DOHH2 (cell line): ENCODE measurements at regions not wholly inside any gene's neighbourhood (a gene's known extent, or its start where the extent isn't known, plus 50 kb on each side); places are given as distances from the start of the nearest gene placed in this dataset.

Experiments used
- H3F3A ChIP-seq: fragments of 200-600 bp; sonication (generic), shearing (Covaris generic); 2 replicates; pipeline ENCODE4 v1.6.0; 2016; ENCODE audit warnings: antibody characterized with exemption, mild to moderate bottlenecking; ENCODE audit not compliant: control insufficient read depth, insufficient read depth
- H3K27ac ChIP-seq: fragments of 200-600 bp; sonication (generic); 2 replicates; pipeline ENCODE4 v1.5.1; 2014; ENCODE audit warnings: low read depth, mild to moderate bottlenecking, low read length, moderate library complexity
- H3K27me3 ChIP-seq: fragments of 200-600 bp; sonication (generic); 2 replicates; pipeline ENCODE4 v1.6.1; 2014; ENCODE audit warnings: mild to moderate bottlenecking, low read length, mixed read lengths; ENCODE audit not compliant: control insufficient read depth
- H3K36me3 ChIP-seq: fragments of 200-600 bp; sonication (generic); 2 replicates; pipeline ENCODE4 v1.6.1; 2014; ENCODE audit warnings: mild to moderate bottlenecking, low read length, moderate library complexity, mixed read lengths; ENCODE audit not compliant: control insufficient read depth
- H3K4me1 ChIP-seq: fragments of 200-600 bp; sonication (generic); 2 replicates; pipeline ENCODE4 v1.6.1; 2014; ENCODE audit warnings: mild to moderate bottlenecking, low read length, mixed read lengths; ENCODE audit not compliant: control insufficient read depth
- H3K4me2 ChIP-seq: fragments of 200-600 bp; sonication (generic); 2 replicates; pipeline ENCODE4 v1.6.0; 2014; ENCODE audit warnings: mild to moderate bottlenecking, low read length, moderate library complexity
- H3K4me3 ChIP-seq: fragments of 200-600 bp; sonication (generic); 2 replicates; pipeline ENCODE4 v1.5.1; 2014; ENCODE audit warnings: mild to moderate bottlenecking, low read length, mixed read lengths
- H3K79me2 ChIP-seq: fragments of 200-600 bp; sonication (generic); 2 replicates; pipeline ENCODE4 v1.6.1; 2014; ENCODE audit warnings: mild to moderate bottlenecking, low read length, mixed read lengths; ENCODE audit not compliant: control insufficient read depth
- H3K9me2 ChIP-seq: fragments of 200-600 bp; sonication (generic); replicated peaks from 2 replicates; pipeline ENCODE4 v1.6.1; 2014; ENCODE audit warnings: mild to moderate bottlenecking, low read length, mixed read lengths; ENCODE audit not compliant: control insufficient read depth
- H3K9me3 ChIP-seq: fragments of 200-600 bp; sonication (generic); 2 replicates; pipeline ENCODE4 v1.6.1; 2014; ENCODE audit warnings: antibody characterized with exemption, low read length, mixed read lengths; ENCODE audit not compliant: control insufficient read depth, insufficient read depth
- H4K20me1 ChIP-seq: fragments of 200-600 bp; sonication (generic); 2 replicates; pipeline ENCODE4 v1.6.0; 2014; ENCODE audit warnings: low read depth, mild to moderate bottlenecking, antibody characterized with exemption, low read length, moderate library complexity; ENCODE audit not compliant: control insufficient read depth, insufficient read depth
- CTCF ChIP-seq: fragments of 200-600 bp; sonication (generic); IDR thresholded peaks from one replicate; pipeline ENCODE4 v1.5.1; 2014; ENCODE audit warnings: antibody characterized with exemption, mild to moderate bottlenecking, low read depth, low read length; ENCODE audit not compliant: poor library complexity, severe bottlenecking
- EZH2phosphoT487 ChIP-seq: fragments of 200-600 bp; sonication (generic); IDR thresholded peaks from 2 replicates; pipeline ENCODE4 v1.6.1; 2017; ENCODE audit warnings: borderline replicate concordance, mild to moderate bottlenecking, antibody characterized with exemption, low read length, moderate library complexity, mixed read lengths

- TF ChIP-seq EZH2phosphoT487 (no peak), CTCF (no peak)
- Histone ChIP-seq H3K27ac (no peak overlapping the region), H3K9me2 (no peaks in the 10 kb centered on the region), H3K36me3 (no peaks in the 10 kb centered on the region), H3K9me3 (no peaks in the 10 kb centered on the region), H3K4me2 (no peak overlapping the region), H3K79me2 (no peaks in the 10 kb centered on the region), H3F3A (no peaks in the 10 kb centered on the region), H3K27me3 (no peaks in the 10 kb centered on the region), H3K4me1 (no peaks in the 10 kb centered on the region), H4K20me1 (no peaks in the 10 kb centered on the region), H3K4me3 (no peak overlapping the region)
Measured at GRCh38 chr5:128701301-128701700, 163.3 kb upstream of the FBN2 start.

- Histone ChIP-seq H3K4me1 (no peaks in the 10 kb centered on the region), H3K9me3 (no peaks in the 10 kb centered on the region), H3K79me2 (no peaks in the 10 kb centered on the region), H3K36me3 (no peaks in the 10 kb centered on the region), H3K4me3 (no peak overlapping the region), H3K27ac (no peak overlapping the region), H3K27me3 (no peaks in the 10 kb centered on the region), H3F3A (no peaks in the 10 kb centered on the region), H3K9me2 (no peaks in the 10 kb centered on the region), H4K20me1 (no peaks in the 10 kb centered on the region), H3K4me2 (no peak overlapping the region)
- TF ChIP-seq CTCF (no peak), EZH2phosphoT487 (no peak)
Measured at GRCh38 chr5:128703322-128703721, 165.3 kb upstream of the FBN2 start.

- no peaks in the 10 kb centered on the region for H3K9me2 ChIP-seq
- no peaks in the 10 kb centered on the region for H3K79me2 ChIP-seq
- H3K27me3 ChIP-seq, result no peaks in the 10 kb centered on the region
- H3K4me2 ChIP-seq, result no peak overlapping the region
- no peak overlapping the region for H3K27ac ChIP-seq
- H3F3A ChIP-seq, result no peaks in the 10 kb centered on the region
- no peaks in the 10 kb centered on the region for H3K9me3 ChIP-seq
- H3K4me1 ChIP-seq, result no peaks in the 10 kb centered on the region
- H3K36me3 ChIP-seq, result no peaks in the 10 kb centered on the region
- TF ChIP-seq EZH2phosphoT487, result no peak
- no peak for TF ChIP-seq CTCF
- H4K20me1 ChIP-seq, result no peaks in the 10 kb centered on the region
- no peak overlapping the region for H3K4me3 ChIP-seq
Measured at GRCh38 chr5:128706269-128706668, 168.2 kb upstream of the FBN2 start.

GRCh38 chr5:128708841-128709240 is 170.8 kb upstream of the FBN2 start:
- no peak overlapping the region for H3K4me3 ChIP-seq
- no peaks in the 10 kb centered on the region for H3K4me1 ChIP-seq
- H3K9me2 ChIP-seq, result no peaks in the 10 kb centered on the region
- no peaks in the 10 kb centered on the region for H3K79me2 ChIP-seq
- H3K36me3 ChIP-seq, result no peaks in the 10 kb centered on the region
- TF ChIP-seq EZH2phosphoT487, result no peak
- TF ChIP-seq CTCF, result no peak
- H3K9me3 ChIP-seq, result no peaks in the 10 kb centered on the region
- no peaks in the 10 kb centered on the region for H4K20me1 ChIP-seq
- H3K4me2 ChIP-seq, result no peak overlapping the region
- no peaks in the 10 kb centered on the region for H3F3A ChIP-seq
- H3K27ac ChIP-seq, result no peak overlapping the region
- H3K27me3 ChIP-seq, result no peaks in the 10 kb centered on the region
